ENCODE measurements at regions not wholly inside any gene's neighbourhood (a gene's known extent, or its start where the extent isn't known, plus 50 kb on each side); places are given as distances from the start of the nearest gene placed in this dataset.

- TF ChIP-seq ZFX (IDR thresholded peaks at IDR 0.05; ENCODE audit: borderline replicate concordance): no peak
- TF ChIP-seq, protein P1, sequence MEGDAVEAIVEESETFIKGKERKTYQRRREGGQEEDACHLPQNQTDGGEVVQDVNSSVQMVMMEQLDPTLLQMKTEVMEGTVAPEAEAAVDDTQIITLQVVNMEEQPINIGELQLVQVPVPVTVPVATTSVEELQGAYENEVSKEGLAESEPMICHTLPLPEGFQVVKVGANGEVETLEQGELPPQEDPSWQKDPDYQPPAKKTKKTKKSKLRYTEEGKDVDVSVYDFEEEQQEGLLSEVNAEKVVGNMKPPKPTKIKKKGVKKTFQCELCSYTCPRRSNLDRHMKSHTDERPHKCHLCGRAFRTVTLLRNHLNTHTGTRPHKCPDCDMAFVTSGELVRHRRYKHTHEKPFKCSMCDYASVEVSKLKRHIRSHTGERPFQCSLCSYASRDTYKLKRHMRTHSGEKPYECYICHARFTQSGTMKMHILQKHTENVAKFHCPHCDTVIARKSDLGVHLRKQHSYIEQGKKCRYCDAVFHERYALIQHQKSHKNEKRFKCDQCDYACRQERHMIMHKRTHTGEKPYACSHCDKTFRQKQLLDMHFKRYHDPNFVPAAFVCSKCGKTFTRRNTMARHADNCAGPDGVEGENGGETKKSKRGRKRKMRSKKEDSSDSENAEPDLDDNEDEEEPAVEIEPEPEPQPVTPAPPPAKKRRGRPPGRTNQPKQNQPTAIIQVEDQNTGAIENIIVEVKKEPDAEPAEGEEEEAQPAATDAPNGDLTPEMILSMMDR (IDR thresholded peaks at IDR 0.05): no peak
- no peak overlapping the region for H3K27ac ChIP-seq
Observed at GRCh38 chr7:10237306-10237705, 736.4 kb upstream of the PHF14 start.

GRCh38 chr7:10238641-10239040 lies 735.0 kb upstream of the PHF14 start:
- TF ChIP-seq, protein P1 (IDR thresholded peaks at IDR 0.05): no peak
- no peak for TF ChIP-seq ZFX (IDR thresholded peaks at IDR 0.05; ENCODE audit: borderline replicate concordance)
- no peak overlapping the region for H3K27ac ChIP-seq

DNA sequence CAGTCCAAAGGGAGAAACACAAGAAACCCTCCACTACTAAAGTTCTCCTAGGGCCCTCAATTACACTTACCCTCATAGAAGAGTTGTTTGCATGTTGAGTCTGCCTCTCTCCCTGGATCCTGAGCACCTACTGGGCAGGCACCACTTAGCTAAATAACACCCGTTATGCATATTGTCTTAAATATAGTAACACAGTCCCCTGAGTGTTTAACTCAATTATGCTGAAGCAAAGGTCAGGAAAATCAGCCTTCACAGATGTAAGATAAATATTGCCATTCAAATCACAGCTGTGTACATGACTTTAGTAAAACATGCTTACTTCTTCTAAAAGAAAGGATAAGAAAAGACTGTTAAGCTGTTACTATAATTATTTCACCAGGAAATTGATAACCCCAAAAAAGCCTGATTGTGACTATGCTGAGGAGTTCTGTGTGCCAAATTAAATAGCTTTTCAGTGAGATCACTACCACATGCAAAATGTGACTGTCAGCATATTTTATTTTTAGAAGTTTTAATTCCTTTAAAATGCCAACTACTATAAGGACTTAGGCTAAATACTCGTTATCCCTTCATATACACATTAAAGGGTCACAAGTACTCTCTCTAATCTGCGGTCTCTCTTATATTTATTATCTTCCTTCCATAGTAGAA lies 733.9 kb upstream of the PHF14 start:
- no peak overlapping the region for H3K27ac ChIP-seq
- TF ChIP-seq, protein P1 (IDR thresholded peaks at IDR 0.05): no peak
- no peak for TF ChIP-seq ZFX (IDR thresholded peaks at IDR 0.05; ENCODE audit: borderline replicate concordance)

GRCh38 chr7:10245406-10245805 lies 728.3 kb upstream of the PHF14 start:
- TF ChIP-seq, protein P1 (IDR thresholded peaks at IDR 0.05): no peak
- TF ChIP-seq ZFX (IDR thresholded peaks at IDR 0.05; ENCODE audit: borderline replicate concordance): no peak
- H3K27ac ChIP-seq: no peak overlapping the region

GRCh38 chr7:10257438-10257837 lies 716.2 kb upstream of the PHF14 start:
- no peak for TF ChIP-seq ZFX (IDR thresholded peaks at IDR 0.05; ENCODE audit: borderline replicate concordance)
- TF ChIP-seq, protein P1 (IDR thresholded peaks at IDR 0.05): no peak
- no peak overlapping the region for H3K27ac ChIP-seq

DNA sequence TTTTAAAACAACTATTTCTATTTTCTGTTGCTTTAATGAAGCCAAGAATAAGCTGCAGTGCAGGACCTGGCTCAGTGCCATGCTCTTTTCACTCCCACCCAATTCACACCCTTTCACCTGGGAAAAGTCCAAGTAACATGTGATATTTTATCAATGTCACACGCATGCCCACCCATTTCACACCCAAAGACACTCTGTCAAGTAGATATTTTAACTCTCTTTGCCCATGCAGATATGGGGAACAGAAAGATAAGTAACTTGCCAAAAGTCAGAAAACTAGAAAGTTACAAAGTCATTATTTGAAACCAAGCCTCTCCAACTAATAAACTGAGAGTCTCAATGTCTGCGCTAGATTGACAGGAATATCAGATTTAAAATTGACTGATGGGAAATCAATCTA lies 706.7 kb upstream of the PHF14 start:
- TF ChIP-seq ZFX (IDR thresholded peaks at IDR 0.05; ENCODE audit: borderline replicate concordance): no peak
- TF ChIP-seq, protein P1 (IDR thresholded peaks at IDR 0.05): no peak
- no peak overlapping the region for H3K27ac ChIP-seq

GRCh38 chr7:10268034-10268433 lies 705.6 kb upstream of the PHF14 start:
- TF ChIP-seq ZFX (IDR thresholded peaks at IDR 0.05; ENCODE audit: borderline replicate concordance): no peak
- TF ChIP-seq, protein P1 (IDR thresholded peaks at IDR 0.05): no peak
- no peak overlapping the region for H3K27ac ChIP-seq
